GM18951 (cell line): ENCODE measurements at regions not wholly inside any gene's neighbourhood (a gene's known extent, or its start where the extent isn't known, plus 50 kb on each side); places are given as distances from the start of the nearest gene placed in this dataset.

Experiments
- POLR2A ChIP-seq: IDR thresholded peaks from 4 replicates; pipeline ENCODE4 v1.6.1; 2011; ENCODE audit warnings: mild to moderate bottlenecking; ENCODE audit not compliant: insufficient read length, insufficient read depth; ENCODE audit errors: extremely low read depth
- in situ Hi-C: fragments of 300-500 bp; cut with MboI; formaldehyde crosslinking; loops from one replicate; pipeline ENCODE4 v1.12.0; 2022; ENCODE audit warnings: low sequenced_read_pairs, mixed read lengths, inconsistent platforms; ENCODE audit not compliant: unreplicated experiment

DNA sequence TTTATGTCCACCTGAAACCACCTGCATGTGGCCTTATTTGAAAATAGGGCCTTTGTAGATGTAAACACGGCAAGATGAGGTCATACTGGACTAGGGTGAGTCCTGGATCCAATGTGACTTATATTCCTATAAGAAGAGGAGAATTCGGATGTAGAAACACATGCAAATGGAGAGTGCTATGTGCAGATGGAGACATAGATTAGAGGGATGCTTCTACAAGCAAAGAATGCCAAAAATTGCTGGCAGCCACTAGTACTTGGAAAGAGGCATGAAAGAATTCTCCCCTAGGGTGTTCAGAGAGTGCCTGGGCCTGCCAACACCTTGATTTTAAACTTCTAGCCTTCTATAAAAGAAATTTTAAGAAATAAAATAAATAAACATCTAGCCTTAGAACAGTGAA lies 226.1 kb downstream of the RFC3 start:
- no peak for TF ChIP-seq POLR2A
- in situ Hi-C loops: no loop called here

DNA sequence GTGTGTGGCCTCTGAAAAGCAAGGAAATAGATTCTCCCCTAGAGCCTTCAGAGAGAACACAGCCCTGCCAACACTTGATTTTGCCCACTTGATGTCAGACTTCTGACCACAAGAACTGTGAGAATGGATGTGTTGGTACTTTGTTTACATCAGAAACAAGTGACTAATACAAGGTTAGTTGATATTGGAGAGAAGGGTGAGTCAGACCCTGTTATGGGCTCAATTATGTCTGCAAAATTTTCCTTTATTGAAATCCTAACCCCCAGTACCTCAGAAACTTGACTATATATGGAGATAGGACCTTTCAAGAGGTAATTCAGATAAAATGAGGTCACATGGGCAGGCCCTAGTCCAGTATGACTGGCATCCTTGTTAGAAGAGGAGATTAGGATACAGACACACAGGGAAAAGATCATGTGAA lies 226.7 kb downstream of the RFC3 start:
- no peak for TF ChIP-seq POLR2A
- in situ Hi-C loops: no loop called here

DNA sequence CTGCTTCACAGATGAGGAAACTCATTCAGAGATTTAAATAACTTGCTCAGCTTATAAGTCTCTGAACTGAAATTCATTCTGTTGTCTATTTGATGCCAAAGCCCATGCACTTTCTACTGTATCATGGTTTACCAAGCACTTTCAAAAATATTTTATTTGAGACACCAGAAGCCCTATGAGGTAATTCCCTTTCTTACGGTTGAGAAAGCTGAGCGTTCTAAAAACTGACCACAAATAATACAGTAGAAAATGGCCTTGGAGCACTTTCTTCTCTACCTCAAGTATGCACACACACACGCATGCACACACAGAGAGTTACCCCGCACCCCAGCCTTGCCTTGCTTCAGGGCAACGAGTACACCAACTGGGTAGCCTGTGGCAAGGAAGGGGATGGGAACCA lies 228.5 kb downstream of the RFC3 start:
- no peak for TF ChIP-seq POLR2A
- in situ Hi-C loops: no loop called here

DNA sequence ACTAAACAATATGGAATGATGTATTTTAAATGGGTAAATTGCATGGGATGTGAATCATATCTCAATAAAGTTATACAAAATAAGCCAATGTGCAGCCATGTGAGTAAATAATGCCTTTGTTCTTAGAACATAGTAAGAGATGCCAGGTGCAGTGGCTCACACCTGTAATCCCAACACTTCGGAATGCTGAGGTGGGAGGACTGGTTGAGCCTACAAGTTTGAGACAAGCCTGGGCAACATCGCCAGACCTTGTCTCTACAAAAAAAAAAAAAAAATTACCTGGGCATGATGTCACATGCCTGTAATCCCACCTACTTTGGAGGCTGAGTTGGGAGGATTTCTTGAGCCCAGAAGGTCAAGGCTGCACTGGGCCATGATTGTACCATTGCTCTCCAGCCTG lies 230.7 kb downstream of the RFC3 start:
- TF ChIP-seq POLR2A: no peak
- in situ Hi-C loops: no loop called here

DNA sequence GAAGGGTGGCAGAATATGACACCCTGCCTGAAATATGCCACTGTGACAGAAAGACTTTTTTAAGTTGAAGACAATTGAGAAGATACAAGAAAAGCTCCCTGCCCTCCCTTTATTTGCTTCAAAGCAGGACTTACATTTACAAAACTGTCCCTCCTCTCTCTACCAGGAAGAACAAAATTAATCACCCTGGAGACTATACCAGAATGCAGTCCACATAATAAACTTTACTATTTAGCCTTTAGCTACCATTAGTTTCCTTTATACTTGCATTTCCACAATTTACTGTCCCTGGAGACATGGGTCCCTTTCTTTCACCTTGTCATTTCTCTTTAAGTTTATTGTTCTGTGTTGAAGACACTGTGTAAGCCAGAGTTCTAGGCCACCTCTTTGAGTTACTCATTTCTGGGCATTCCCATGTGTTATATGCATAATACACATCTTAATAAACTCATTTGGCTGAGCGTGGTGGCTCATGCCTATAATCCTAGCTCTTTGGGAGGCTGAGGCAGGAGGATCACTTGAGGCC lies 238.8 kb downstream of the RFC3 start:
- in situ Hi-C loops: no loop called here
- no peak for TF ChIP-seq POLR2A

DNA sequence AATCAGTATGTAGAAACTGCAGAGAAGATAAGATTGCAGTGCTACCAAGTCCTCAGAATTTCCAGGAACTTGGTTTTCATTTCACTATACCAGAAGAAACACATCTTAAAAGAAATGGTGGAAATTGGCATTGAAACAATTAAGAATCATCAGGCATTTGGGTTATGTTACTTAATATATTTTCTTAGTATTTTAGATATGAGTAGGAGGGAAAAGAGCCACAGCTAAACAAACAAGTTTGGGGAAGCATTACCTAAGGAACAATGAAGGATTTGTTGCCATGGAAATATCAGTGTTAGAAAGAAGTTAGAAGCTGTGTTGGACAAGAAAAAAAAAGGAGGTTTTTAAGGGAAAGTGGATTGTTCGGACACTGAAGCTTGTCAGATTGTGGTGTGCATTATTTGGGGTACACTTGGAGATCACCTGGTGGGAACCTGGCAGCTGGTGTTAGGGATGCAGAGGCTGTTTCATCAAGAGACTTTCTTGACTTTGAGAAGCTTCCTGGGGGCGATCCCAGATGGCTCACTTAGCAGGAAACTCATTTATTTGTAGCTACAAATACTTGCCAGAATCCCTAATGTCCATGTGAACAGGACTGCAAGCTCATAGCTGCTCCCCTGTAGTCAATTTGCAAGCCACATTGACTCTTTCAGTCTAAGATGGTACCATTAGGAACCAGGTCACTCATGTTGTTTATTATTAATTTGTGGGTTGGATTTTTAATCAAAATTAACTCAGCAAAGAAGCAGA lies 246.7 kb downstream of the RFC3 start:
- TF ChIP-seq POLR2A: no peak
- in situ Hi-C loops: no loop called here

DNA sequence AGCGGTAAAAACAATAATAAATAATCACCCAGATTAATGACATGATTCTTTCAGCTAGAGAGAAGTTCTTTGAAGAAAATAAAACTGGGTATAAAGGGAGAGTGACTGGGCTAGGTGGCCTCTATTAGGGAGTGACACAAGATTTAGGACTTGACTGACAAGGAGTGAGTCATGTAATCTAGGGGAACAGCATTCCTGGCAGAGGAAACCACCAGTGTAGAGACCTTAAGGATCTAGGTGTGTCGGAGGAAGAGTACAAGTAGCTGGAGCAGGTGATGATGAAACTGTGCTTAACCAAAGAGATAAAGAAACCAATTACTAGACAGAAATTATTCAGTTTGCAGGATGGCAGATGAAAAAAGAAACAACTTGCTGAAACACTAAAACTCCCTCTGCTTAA lies 248.0 kb downstream of the RFC3 start:
- in situ Hi-C loops: no loop called here
- no peak for TF ChIP-seq POLR2A

DNA sequence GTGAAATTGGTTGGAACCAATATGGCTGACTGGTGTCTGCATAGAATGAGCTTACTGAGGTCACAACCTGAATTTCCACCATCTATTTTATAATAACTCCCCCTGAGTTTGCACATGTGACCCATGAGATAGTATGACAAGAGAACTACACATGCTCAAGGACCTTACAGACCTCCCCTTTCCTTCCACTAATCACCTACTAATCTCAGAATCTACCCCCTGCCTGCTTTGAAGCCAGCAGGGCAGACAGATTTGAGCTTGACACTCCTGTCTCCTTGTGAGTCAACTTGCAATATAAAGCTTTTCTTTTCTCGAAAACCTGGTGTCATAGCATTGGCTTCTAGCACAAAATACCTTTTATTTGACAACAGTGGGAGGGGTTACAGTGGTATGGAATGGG lies 248.4 kb downstream of the RFC3 start:
- TF ChIP-seq POLR2A: no peak

DNA sequence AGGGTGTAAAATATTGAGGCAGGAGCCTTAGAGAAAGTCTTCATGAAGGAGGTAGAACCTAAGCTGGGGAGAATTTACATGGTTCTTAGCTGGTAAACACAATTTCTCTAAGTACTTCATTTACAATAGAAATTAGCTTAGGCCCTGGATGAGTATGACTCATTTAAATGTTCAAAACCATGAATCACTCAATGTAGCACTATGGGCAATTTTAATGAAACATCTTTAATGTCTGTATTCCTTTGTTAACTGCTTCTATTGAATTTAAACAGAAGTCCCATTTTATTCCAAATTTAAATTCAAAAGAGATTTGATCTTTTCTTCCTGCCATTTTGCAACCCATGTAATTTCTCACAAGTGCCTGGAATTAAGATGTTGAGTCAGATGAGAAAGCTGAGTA lies 252.1 kb downstream of the RFC3 start:
- no peak for TF ChIP-seq POLR2A
- in situ Hi-C loops: no loop called here

More for the DNA sequence above, 248.4 kb downstream of the RFC3 start:
- in situ Hi-C loops: no loop called here

DNA sequence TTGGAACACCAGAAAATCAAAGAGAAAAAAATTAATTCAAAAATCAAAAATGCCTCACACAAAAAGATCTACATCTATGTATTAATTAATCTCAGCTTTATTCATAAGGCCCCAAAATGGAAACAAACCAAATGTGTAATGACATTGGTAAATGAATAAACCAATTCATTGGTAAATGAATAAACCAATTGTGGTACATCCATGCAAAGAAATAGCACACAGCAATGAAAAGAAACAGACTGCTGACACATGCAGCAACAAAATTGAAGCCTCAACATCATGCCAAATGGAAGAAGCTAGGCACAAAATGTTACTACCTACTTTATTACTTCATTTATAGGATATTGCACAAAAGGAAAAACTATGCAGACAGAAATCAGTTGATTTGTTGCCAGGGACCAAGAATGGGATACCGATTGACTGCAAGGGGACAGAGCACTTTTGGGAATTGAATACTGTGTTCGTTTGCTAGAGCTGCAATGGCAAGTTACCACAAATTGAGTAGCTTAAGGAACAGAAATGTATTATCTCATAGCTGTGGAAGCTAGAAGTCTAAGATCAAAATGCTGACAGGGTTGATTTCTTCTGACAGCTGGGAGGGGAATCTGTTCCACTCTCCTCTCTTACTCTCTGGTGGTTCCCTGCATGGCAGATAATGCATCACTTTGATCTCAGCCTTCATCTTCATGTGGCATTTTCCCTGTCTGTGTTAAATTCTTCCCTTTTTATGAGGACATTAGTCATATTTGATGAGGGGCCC lies 252.8 kb downstream of the RFC3 start:
- no peak for TF ChIP-seq POLR2A

DNA sequence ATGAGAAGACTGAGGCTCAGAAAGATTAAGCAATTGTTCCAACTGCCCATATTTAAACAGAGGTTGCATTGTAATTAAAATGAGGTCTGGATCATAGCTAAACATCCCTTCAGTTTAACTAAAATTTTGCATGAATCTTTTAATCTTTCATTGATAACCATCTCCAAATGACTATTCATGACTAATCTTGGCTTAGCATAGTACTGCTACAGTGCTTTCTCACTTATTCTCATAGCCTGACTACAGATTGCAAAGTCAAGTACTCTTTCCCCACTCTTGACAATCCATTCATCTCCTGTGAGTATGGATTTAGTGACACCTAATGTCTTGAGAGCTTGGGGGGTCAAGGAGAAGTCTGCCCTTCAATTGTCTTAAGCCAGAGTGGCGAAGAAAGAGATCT lies 258.4 kb downstream of the RFC3 start:
- in situ Hi-C loops: no loop called here

More for the DNA sequence above, 252.8 kb downstream of the RFC3 start:
- in situ Hi-C loops: no loop called here

DNA sequence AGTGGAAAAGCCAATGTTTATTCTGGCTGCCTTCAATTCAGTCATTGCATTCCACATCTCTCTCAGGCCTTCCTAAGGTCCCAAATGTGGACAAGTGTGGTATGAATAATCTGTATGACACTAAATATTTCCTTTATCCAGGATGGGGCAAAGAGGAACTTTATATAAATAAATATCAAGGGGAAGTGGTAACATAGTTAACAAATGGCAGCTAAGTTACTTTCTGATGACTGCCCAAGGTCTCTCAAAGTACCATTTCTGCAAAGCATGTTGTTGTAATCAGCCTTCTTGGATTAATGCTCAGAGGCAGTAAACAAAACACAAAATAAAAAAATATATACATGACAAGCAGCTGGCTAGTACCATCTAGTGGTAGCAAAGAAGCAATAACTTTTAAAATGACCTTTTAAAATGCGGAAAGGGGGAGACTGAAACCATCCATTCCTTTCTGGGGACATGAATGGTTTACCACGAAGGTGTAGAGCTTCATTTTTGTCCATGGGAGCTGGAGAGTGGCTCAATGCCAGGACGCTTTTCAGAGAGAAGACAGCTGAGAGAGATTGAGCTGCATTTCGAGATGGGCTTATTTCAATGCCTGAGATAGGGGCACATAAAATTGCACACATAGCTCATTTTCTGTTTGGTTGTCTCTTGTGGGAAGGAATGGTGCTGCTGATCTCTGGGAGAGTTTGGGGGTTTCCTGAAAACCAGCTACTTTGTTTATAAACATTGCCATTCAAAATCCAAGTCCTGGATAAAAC lies 259.2 kb downstream of the RFC3 start:
- in situ Hi-C loops: no loop called here

More for the DNA sequence above, 258.4 kb downstream of the RFC3 start:
- TF ChIP-seq POLR2A: no peak

DNA sequence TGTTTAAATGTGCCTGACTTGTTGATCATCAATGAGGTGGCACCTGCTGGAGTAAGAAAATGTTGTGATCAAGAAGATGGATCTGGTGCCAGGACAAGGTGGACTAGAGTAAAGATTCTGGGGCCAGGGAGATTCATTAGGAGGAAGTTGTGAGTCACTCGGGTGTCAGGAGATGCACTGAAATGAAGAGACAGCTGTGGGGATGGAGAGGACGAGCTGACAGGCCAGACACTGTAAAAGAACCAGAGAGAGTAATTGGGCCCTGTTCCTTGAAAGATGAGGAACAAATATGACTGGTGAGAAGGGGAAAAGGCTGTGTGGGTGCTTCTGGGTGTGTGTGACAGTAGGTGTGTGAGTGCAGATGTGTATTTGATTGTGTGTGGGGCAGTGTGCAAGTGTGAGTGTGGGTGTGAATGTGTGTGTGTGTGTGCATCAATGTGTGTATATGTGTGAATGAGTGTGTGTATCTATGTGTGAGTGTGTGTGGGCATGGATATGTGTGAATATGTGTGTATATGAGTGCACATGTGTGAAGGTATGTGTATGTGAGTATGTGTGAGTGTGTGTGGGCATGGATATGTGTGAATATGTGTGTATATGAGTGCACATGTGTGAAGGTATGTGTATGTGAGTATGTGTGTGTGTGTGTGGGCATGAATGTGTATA lies 260.5 kb downstream of the RFC3 start:
- in situ Hi-C loops: no loop called here
- TF ChIP-seq POLR2A: no peak

More for the DNA sequence above, 259.2 kb downstream of the RFC3 start:
- no peak for TF ChIP-seq POLR2A
